Breast epithelium (tissue), 4 donors: ENCODE measurements at regions not wholly inside any gene's neighbourhood (a gene's known extent, or its start where the extent isn't known, plus 50 kb on each side); places are given as distances from the start of the nearest gene placed in this dataset.

Experiments used
- DNase-seq, 2 donors: peaks; one replicate each; pipeline ENCODE4 v3.0.0-alpha.2; 2019; ENCODE audit warnings: low spot score in 2 of 2
- H3K27ac ChIP-seq, 2 donors: fragments of 200-600 bp; sonication (generic) in 1 of 2; one replicate each; pipeline ENCODE4 v1.5.1; 2016 to 2019; ENCODE audit warnings: mild to moderate bottlenecking in 1 of 2
- H3K27me3 ChIP-seq, 2 donors: fragments of 200-600 bp; sonication (generic) in 1 of 2; one replicate each; pipeline versions ENCODE4 v1.5.1 to v1.6.0; 2017 to 2019; ENCODE audit warnings: control low read depth in 1 of 2, mild to moderate bottlenecking in 1 of 2
- H3K36me3 ChIP-seq: fragments of 200-600 bp; one replicate; pipeline ENCODE4 v1.5.1; 2019
- H3K4me1 ChIP-seq, 2 donors: fragments of 200-600 bp; sonication (generic); one replicate each; pipeline ENCODE4 v1.5.1; 2016 to 2019; ENCODE audit warnings: control low read depth in 1 of 2
- H3K4me3 ChIP-seq, 3 donors: fragments of 200-600 bp; sonication (generic); 1 replicate in 2 of 3; 2 replicates in 1 of 3; pipeline ENCODE4 v1.5.1; 2016 to 2019; ENCODE audit warnings: mild to moderate bottlenecking in 3 of 3, moderate library complexity in 2 of 3
- H3K9me3 ChIP-seq, 2 donors: fragments of 200-600 bp; sonication (generic) in 1 of 2; one replicate each; pipeline ENCODE4 v1.5.1; 2016 to 2019; ENCODE audit warnings: control low read depth in 1 of 2
- POLR2A ChIP-seq: fragments of 450-650 bp; IDR thresholded peaks from one replicate; pipeline ENCODE4 v1.6.1; 2016; ENCODE audit warnings: antibody characterized with exemption, mild to moderate bottlenecking, moderate library complexity
- POLR2AphosphoS5 ChIP-seq, 3 donors: sonication (generic); formaldehyde crosslinking; IDR thresholded peaks; one replicate each; pipeline ENCODE4 v1.6.1; 2017; ENCODE audit warnings: antibody characterized with exemption in 3 of 3
- intact Hi-C: fragments of 100-400 bp; cut with DNase I; formaldehyde crosslinking; loops from one replicate; pipeline ENCODE4 v1.15.1; 2023; ENCODE audit warnings: low total_unique reads
- TF ChIP-seq, protein P1 (sequence below), 3 donors: fragments of 450-650 bp; IDR thresholded peaks; one replicate each; pipeline ENCODE4 v1.5.1; 2016 to 2017; ENCODE audit warnings: antibody characterized with exemption in 3 of 3, mild to moderate bottlenecking in 3 of 3, moderate library complexity in 3 of 3

GRCh38 chr13:71169180-71169579, 697.8 kb downstream of the DACH1 start:
- Histone ChIP-seq H3K36me3 (no peaks in the 10 kb centered on the region), H3K4me3 (no peak overlapping the region), H3K27me3 (no peaks in the 10 kb centered on the region), H3K4me1 (no peaks in the 10 kb centered on the region), H3K9me3 (no peaks in the 10 kb centered on the region), H3K27ac (no peak overlapping the region)
- intact Hi-C loops = no loop called here
- DNase-seq = no peak
- TF ChIP-seq POLR2A = no peak

- no peaks in the 10 kb centered on the region for H3K4me1 ChIP-seq
- H3K9me3 ChIP-seq = no peaks in the 10 kb centered on the region
- H3K27ac ChIP-seq = no peak overlapping the region
- no peaks in the 10 kb centered on the region for H3K27me3 ChIP-seq
- H3K36me3 ChIP-seq = no peaks in the 10 kb centered on the region
- intact Hi-C loops = no loop called here
- no peak for DNase-seq
- TF ChIP-seq, protein P1, sequence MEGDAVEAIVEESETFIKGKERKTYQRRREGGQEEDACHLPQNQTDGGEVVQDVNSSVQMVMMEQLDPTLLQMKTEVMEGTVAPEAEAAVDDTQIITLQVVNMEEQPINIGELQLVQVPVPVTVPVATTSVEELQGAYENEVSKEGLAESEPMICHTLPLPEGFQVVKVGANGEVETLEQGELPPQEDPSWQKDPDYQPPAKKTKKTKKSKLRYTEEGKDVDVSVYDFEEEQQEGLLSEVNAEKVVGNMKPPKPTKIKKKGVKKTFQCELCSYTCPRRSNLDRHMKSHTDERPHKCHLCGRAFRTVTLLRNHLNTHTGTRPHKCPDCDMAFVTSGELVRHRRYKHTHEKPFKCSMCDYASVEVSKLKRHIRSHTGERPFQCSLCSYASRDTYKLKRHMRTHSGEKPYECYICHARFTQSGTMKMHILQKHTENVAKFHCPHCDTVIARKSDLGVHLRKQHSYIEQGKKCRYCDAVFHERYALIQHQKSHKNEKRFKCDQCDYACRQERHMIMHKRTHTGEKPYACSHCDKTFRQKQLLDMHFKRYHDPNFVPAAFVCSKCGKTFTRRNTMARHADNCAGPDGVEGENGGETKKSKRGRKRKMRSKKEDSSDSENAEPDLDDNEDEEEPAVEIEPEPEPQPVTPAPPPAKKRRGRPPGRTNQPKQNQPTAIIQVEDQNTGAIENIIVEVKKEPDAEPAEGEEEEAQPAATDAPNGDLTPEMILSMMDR (IDR thresholded peaks at IDR 0.05) = no peak
- TF ChIP-seq POLR2A (no peak), POLR2AphosphoS5 (IDR thresholded peaks at IDR 0.05) (no peak)
- H3K4me3 ChIP-seq = no peak overlapping the region
Measured at GRCh38 chr13:71156550-71156949, 710.5 kb downstream of the DACH1 start.

GRCh38 chr13:71149498-71150363, 717.3 kb downstream of the DACH1 start:
- no peak for DNase-seq
- Histone ChIP-seq H3K36me3 (no peaks in the 10 kb centered on the region), H3K9me3 (no peaks in the 10 kb centered on the region), H3K27me3 (no peaks in the 10 kb centered on the region), H3K27ac (no peak overlapping the region), H3K4me3 (no peak overlapping the region), H3K4me1 (no peaks in the 10 kb centered on the region)
- intact Hi-C loops = no loop called here
- TF ChIP-seq POLR2AphosphoS5 (IDR thresholded peaks at IDR 0.05) (no peak), POLR2A (no peak)
- TF ChIP-seq, protein P1 (IDR thresholded peaks at IDR 0.05) = no peak

DNA sequence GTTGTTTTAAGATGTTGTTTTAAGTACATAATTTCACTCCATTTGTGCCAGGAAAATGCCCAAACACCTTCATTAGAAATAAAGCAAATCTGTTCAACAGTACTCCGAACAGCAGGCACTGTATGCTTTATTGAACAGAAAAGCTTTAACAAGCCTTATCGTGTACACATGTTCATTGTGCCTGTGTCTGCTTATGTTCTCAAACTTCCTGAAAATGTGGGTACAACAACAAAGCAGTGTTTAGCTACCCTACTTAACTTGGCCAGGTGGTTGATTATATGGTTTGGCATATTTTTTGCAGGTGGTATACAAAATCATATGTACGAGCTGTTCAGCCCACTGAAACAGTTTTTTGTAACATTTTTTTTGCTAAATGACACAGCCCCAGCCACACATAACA, 718.0 kb downstream of the DACH1 start:
- intact Hi-C loops = no loop called here
- DNase-seq = no peak
- TF ChIP-seq, protein P1 (IDR thresholded peaks at IDR 0.05) = no peak
- TF ChIP-seq POLR2AphosphoS5 (IDR thresholded peaks at IDR 0.05) (no peak), POLR2A (no peak)
- Histone ChIP-seq H3K4me1 (no peaks in the 10 kb centered on the region), H3K36me3 (no peaks in the 10 kb centered on the region), H3K27ac (no peak overlapping the region), H3K4me3 (no peak overlapping the region), H3K9me3 (no peaks in the 10 kb centered on the region), H3K27me3 (no peaks in the 10 kb centered on the region)

DNA sequence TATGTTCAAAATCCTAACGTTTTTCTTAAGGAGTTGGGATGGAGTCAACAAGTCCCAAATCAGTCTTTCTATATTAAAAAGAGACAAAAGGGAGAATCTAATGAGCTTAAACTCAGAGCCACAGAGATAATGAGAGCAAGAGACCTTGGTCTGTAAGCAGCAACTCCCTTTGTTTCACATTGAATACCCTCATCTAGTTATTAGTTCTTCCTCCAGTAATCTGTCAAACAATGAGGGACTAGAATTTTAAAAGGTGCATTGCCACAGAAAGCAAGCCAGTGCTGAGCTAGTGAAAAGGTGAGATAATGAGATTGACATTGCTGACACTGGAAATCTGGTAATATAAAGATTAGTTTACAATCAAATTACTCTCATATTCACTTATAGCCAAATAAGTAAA, 718.6 kb downstream of the DACH1 start:
- H3K27ac ChIP-seq = no peak overlapping the region
- H3K4me3 ChIP-seq = no peak overlapping the region
- H3K27me3 ChIP-seq = no peaks in the 10 kb centered on the region
- intact Hi-C loops = no loop called here
- DNase-seq = no peak
- no peaks in the 10 kb centered on the region for H3K4me1 ChIP-seq
- no peaks in the 10 kb centered on the region for H3K36me3 ChIP-seq
- no peak for TF ChIP-seq POLR2AphosphoS5 (IDR thresholded peaks at IDR 0.05)
- TF ChIP-seq, protein P1 (IDR thresholded peaks at IDR 0.05) = no peak
- TF ChIP-seq POLR2A = no peak
- no peaks in the 10 kb centered on the region for H3K9me3 ChIP-seq
